K562 (cell line): ENCODE measurements at regions not wholly inside any gene's neighbourhood (a gene's known extent, or its start where the extent isn't known, plus 50 kb on each side); places are given as distances from the start of the nearest gene placed in this dataset.

ENCODE experiments used
- ATAC-seq: fragments of 200-7000 bp; cut with Tn5 transposase; 3 replicates; pipeline ENCODE4 v1.9.1; 2020; ENCODE audit warnings: moderate library complexity
- BruUV-seq: library from RNA; stranded (reverse); fragments of 400-500 nt; replicated peaks from 2 replicates; lab custom pipeline; 2021; lab: Mats Ljungman, UMichigan
- CTCF ChIA-PET: fragments of 300-600 bp; formaldehyde crosslinking; extraction: SDS; loops from one replicate; lab custom pipeline; 2021; ENCODE audit warnings: low intra/inter-chr PET ratio; lab: Yijun Ruan, JAX
- POLR2A ChIA-PET: fragments of 300-600, 350-650 bp; sonication (Branson Sonifier 250); formaldehyde crosslinking; extraction: SDS; loops from one replicate; lab custom pipeline; 2021; ENCODE audit warnings: antibody characterized with exemption, inconsistent platforms; lab: Yijun Ruan, JAX
- DNase-seq, 4 experiments: peaks; one replicate each; pipeline versions ENCODE4 v3.0.0 to v3.0.0-alpha.2; 2011 to 2018; ENCODE audit warnings: low spot score in 3 of 4, mixed read lengths in 3 of 4; ENCODE audit errors: extremely low read depth in 1 of 4
- FAIRE-seq: peaks from 2 replicates; lab custom pipeline; 2011; peaks lifted over from hg19 to GRCh38; lab: Jason Lieb, UNC
- H2AFZ ChIP-seq: 2 replicates; pipeline ENCODE4 v1.6.0; 2011; ENCODE audit warnings: low read depth, low read length, control low read depth, inconsistent platforms
- H3K27ac ChIP-seq: fragments of 200-600 bp; 3 replicates; pipeline ENCODE4 v1.8.0; 2011; ENCODE audit warnings: low read depth, mild to moderate bottlenecking, control low read depth, inconsistent platforms, low read length, moderate library complexity, mixed read lengths; ENCODE audit errors: extremely low read depth
- H3K27me3 ChIP-seq, 2 experiments: fragments of 300-600 bp in 1 of 2; 2 replicates in 1 of 2; 3 replicates in 1 of 2; pipeline versions ENCODE4 v1.6.0 to v1.8.0; 2011; ENCODE audit warnings: inconsistent platforms in 2 of 2, low read length in 2 of 2, mild to moderate bottlenecking in 1 of 2, mixed read lengths in 1 of 2, moderate library complexity in 1 of 2; ENCODE audit not compliant: control insufficient read depth in 2 of 2, insufficient read depth in 2 of 2
- H3K36me3 ChIP-seq: fragments of 300-600 bp; 3 replicates; pipeline ENCODE4 v1.8.0; 2011; ENCODE audit warnings: mild to moderate bottlenecking, low read length, inconsistent platforms; ENCODE audit not compliant: control insufficient read depth, insufficient read depth
- H3K4me1 ChIP-seq, 2 experiments: fragments of 200-600 bp in 1 of 2; replicated peaks in 1 of 2; 2 replicates in 1 of 2; 3 replicates in 1 of 2; pipeline versions ENCODE4 v1.5.1 to v1.8.0; 2011; ENCODE audit warnings: inconsistent platforms in 2 of 2, low read length in 2 of 2, mild to moderate bottlenecking in 1 of 2, mixed read lengths in 1 of 2, moderate library complexity in 1 of 2; ENCODE audit not compliant: control insufficient read depth in 2 of 2, insufficient read depth in 2 of 2
- H3K4me2 ChIP-seq: 2 replicates; pipeline ENCODE4 v1.6.1; 2011; ENCODE audit warnings: low read length, control low read depth, inconsistent platforms, mixed read lengths; ENCODE audit not compliant: insufficient read depth
- H3K4me3 ChIP-seq: fragments of 200-600 bp; sonication (generic), shearing (Covaris generic); 2 replicates; pipeline ENCODE4 v1.5.1; 2016; ENCODE audit warnings: control low read depth, inconsistent platforms
- H3K79me2 ChIP-seq: fragments of 200-600 bp; 3 replicates; pipeline ENCODE4 v1.8.0; 2011; ENCODE audit warnings: low read length, inconsistent platforms; ENCODE audit not compliant: control insufficient read depth, insufficient read depth
- H3K9ac ChIP-seq, 2 experiments: 2 replicates each; pipeline versions ENCODE4 v1.6.0 to v1.6.1; 2011; ENCODE audit warnings: low read depth in 2 of 2, low read length in 2 of 2, control low read depth in 1 of 2, inconsistent platforms in 1 of 2, mild to moderate bottlenecking in 1 of 2, mixed read lengths in 1 of 2; ENCODE audit not compliant: insufficient read depth in 1 of 2
- H3K9me1 ChIP-seq: one replicate; pipeline ENCODE4 v1.6.0; 2011; ENCODE audit warnings: inconsistent platforms, mild to moderate bottlenecking, low read length, moderate library complexity; ENCODE audit not compliant: control insufficient read depth, insufficient read depth
- H3K9me3 ChIP-seq: replicated peaks from 2 replicates; pipeline ENCODE4 v1.5.1; 2011; ENCODE audit warnings: low read depth, low read length, inconsistent platforms; ENCODE audit not compliant: control insufficient read depth, insufficient read depth
- H4K20me1 ChIP-seq: replicated peaks from 2 replicates; pipeline ENCODE4 v1.6.1; 2011; ENCODE audit warnings: low read length, inconsistent platforms, mixed read lengths; ENCODE audit not compliant: control insufficient read depth, insufficient read depth
- FOXP1 ChIP-seq: sonication (generic); formaldehyde crosslinking; IDR thresholded peaks from 2 replicates; pipeline ENCODE4 v1.8.0; 2022; ENCODE audit warnings: mild to moderate bottlenecking, missing genetic modification reagents
- GABPB1 ChIP-seq: sonication (generic); formaldehyde crosslinking; IDR thresholded peaks from 2 replicates; pipeline ENCODE4 v1.8.0; 2022; ENCODE audit warnings: mild to moderate bottlenecking, missing genetic modification reagents
- HDAC1 ChIP-seq, 2 experiments: fragments of 450-650 bp; IDR thresholded peaks; 2 replicates each; pipeline ENCODE4 v1.6.1; 2016 to 2017; ENCODE audit warnings: inconsistent platforms in 1 of 2, mild to moderate bottlenecking in 1 of 2, moderate library complexity in 1 of 2
- MCM7 ChIP-seq, 2 experiments: fragments of 450-650 bp; IDR thresholded peaks; 2 replicates each; pipeline ENCODE4 v1.6.1; 2016 to 2018
- MIER1 ChIP-seq: fragments of 450-650 bp; IDR thresholded peaks from 2 replicates; pipeline ENCODE4 v1.6.1; 2016; ENCODE audit warnings: antibody characterized with exemption, mild to moderate bottlenecking, low read depth
- MLLT1 ChIP-seq, 2 experiments: fragments of 450-650 bp; IDR thresholded peaks; 2 replicates each; pipeline ENCODE4 v1.6.1; 2016
- RAD51 ChIP-seq: fragments of 450-650 bp; IDR thresholded peaks from 2 replicates; pipeline ENCODE4 v1.7.1; 2016; ENCODE audit warnings: low read depth, mild to moderate bottlenecking, borderline replicate concordance
- TRIM24 ChIP-seq, 2 experiments: fragments of 450-650 bp; IDR thresholded peaks; 2 replicates each; pipeline ENCODE4 v1.6.1; 2016
- ZBTB2 ChIP-seq: fragments of 450-650 bp; IDR thresholded peaks from 2 replicates; pipeline ENCODE4 v1.6.1; 2016; ENCODE audit warnings: antibody characterized with exemption
- ZNF512 ChIP-seq: IDR thresholded peaks from 2 replicates; pipeline ENCODE4 v1.6.1; 2016; ENCODE audit warnings: missing genetic modification characterization, missing compliant biosample characterization
- WGBS: fragments of 100-300 bp; shearing (Covaris generic); methylation state at CpG from one replicate; pipeline ENCODE4 v1.1.6; 2016; ENCODE audit warnings: low coverage, mixed read lengths; ENCODE audit not compliant: insufficient coverage; ENCODE audit errors: missing lambda C conversion rate; 5-methylcytosine and 5-hydroxymethylcytosine counted together
- in situ Hi-C: fragments of 300-500 bp; cut with MboI; formaldehyde crosslinking; loops from 4 replicates; pipeline ENCODE4 v1.15.0; 2018; ENCODE audit warnings: inconsistent platforms, mixed read lengths
- intact Hi-C: fragments of 100-400 bp; cut with micrococcal nuclease; formaldehyde crosslinking; loops from 2 replicates; pipeline ENCODE4 v1.14.2; 2022

- no peak for ATAC-seq
- no peak overlapping the region for H2AFZ ChIP-seq
- no peaks in the 10 kb centered on the region for H3K79me2 ChIP-seq
- H3K9me1 ChIP-seq = no peaks in the 10 kb centered on the region
- no TSS peak for BruUV-seq
- H3K4me3 ChIP-seq = no peak overlapping the region
- no peak overlapping the region for H3K9ac ChIP-seq
- TF ChIP-seq RAD51 (no peak), GABPB1 (CRISPR knock-in tag) (no peak), ZBTB2 (0 out of 2 replicates have a peak, but pooled peaks have one; percentile 22), MCM7 (IDR thresholded peaks at IDR 0.05) (no peak), MLLT1 (IDR thresholded peaks at IDR 0.05) (peak in 1 of 2 experiments; percentile 32; a peak in 1 of 4 replicates), HDAC1 (IDR thresholded peaks at IDR 0.05) (0 out of 4 replicates have a peak, but pooled peaks of 1 of the 2 experiments have one; percentile 20), ZNF512 (tag) (peak; percentile 96), FOXP1 (CRISPR knock-in tag) (no peak), MIER1 (0 out of 2 replicates have a peak, but pooled peaks have one; percentile 40), TRIM24 (IDR thresholded peaks at IDR 0.05) (0 out of 4 replicates have a peak, but pooled peaks of 1 of the 2 experiments have one; percentile 18)
- intact Hi-C loops (no loop called here), in situ Hi-C loops (no loop called here)
- H3K4me1 ChIP-seq = peaks cover 4 to 8% of the 10 kb centered on the region in 2 experiments; a peak in 3 of 5 replicates
- ChIA-PET CTCF (no interaction called here), POLR2A (interaction anchor here (0.7 kb wide), 1 partner anchor 266 kb away, joined by 3 read pairs; no protein-coding TSS in a partner anchor)
- no peak for FAIRE-seq
- no peak overlapping the region for H3K27ac ChIP-seq
- peaks cover 12 to 23% of the 10 kb centered on the region in 2 experiments; a peak in 4 of 5 replicates for H3K27me3 ChIP-seq
- H3K9me3 ChIP-seq = no peaks in the 10 kb centered on the region
- DNase-seq = no peak
- WGBS = 0% methylated on average over 1 of the region's 2 CpGs
- H3K36me3 ChIP-seq = no peaks in the 10 kb centered on the region
- no peak overlapping the region for H3K4me2 ChIP-seq
- peaks cover 11% of the 10 kb centered on the region; the same call in 1 of the 2 replicates for H4K20me1 ChIP-seq
Measured at GRCh38 chr18:22067109-22067508, 102.3 kb upstream of the GATA6 start.
